HCT116 (cell line): ENCODE measurements at regions not wholly inside any gene's neighbourhood (a gene's known extent, or its start where the extent isn't known, plus 50 kb on each side); places are given as distances from the start of the nearest gene placed in this dataset.

ENCODE experiments used
- ATAC-seq: fragments of 200-7000 bp; cut with Tn5 transposase; 2 replicates; pipeline ENCODE4 v1.9.1; 2020; ENCODE audit warnings: mild to moderate bottlenecking, moderate library complexity
- BruUV-seq: library from RNA; stranded (reverse); fragments of 400-500 nt; replicated peaks from 2 replicates; lab custom pipeline; 2021; lab: Mats Ljungman, UMichigan
- CTCF ChIA-PET: fragments of 300-600 bp; sonication (Branson Sonifier 250); formaldehyde crosslinking; loops from one replicate; lab custom pipeline; 2021; ENCODE audit warnings: antibody characterized with exemption; lab: Charles Lee
- POLR2A ChIA-PET: fragments of 300-600, 350-600 bp; sonication (Branson Sonifier 250); formaldehyde crosslinking; loops from one replicate; lab custom pipeline; 2021; ENCODE audit warnings: antibody characterized with exemption; lab: Charles Lee
- RAD21 ChIA-PET, 2 experiments: fragments of 300-600 bp; sonication (Branson Sonifier 250); formaldehyde crosslinking; loops; one replicate each; lab custom pipeline; 2023; ENCODE audit warnings: low total read pairs in 2 of 2; ENCODE audit not compliant: uncharacterized antibody in 2 of 2, unreplicated experiment in 2 of 2, low non-redundant PET in 1 of 2; lab: Charles Lee
- DNase-seq: peaks from one replicate; pipeline ENCODE4 v3.0.0-alpha.2; 2010; ENCODE audit warnings: low read depth, low spot score
- H2AFZ ChIP-seq: fragments of 200-600 bp; shearing (Covaris generic), sonication (generic); 2 replicates; pipeline ENCODE4 v1.6.1; 2017; ENCODE audit warnings: low read depth, mixed run types, mixed read lengths, antibody characterized with exemption, low read length; ENCODE audit not compliant: poor library complexity, severe bottlenecking
- H3K27ac ChIP-seq: 2 replicates; pipeline ENCODE4 v1.5.1; 2012; ENCODE audit warnings: low read depth, low read length
- H3K27me3 ChIP-seq: fragments of 200-600 bp; sonication (generic); 2 replicates; pipeline ENCODE4 v1.6.1; 2016; ENCODE audit warnings: mixed run types, low read length, mixed read lengths; ENCODE audit not compliant: insufficient read depth
- H3K36me3 ChIP-seq, 2 experiments: fragments of 200-500 bp in 1 of 2; fragments of 200-600 bp in 1 of 2; sonication (Bioruptor generic) in 1 of 2; sonication (generic) in 1 of 2; 2 replicates each; pipeline versions ENCODE4 v1.5.1 to v1.6.1; 2014 to 2016; ENCODE audit warnings: low read length in 2 of 2, inconsistent platforms in 1 of 2, mixed read lengths in 1 of 2, mixed run types in 1 of 2; ENCODE audit not compliant: insufficient read depth in 2 of 2, control insufficient read depth in 1 of 2
- H3K4me1 ChIP-seq, 2 experiments: fragments of 200-600 bp in 1 of 2; sonication (generic) in 1 of 2; 2 replicates each; pipeline versions ENCODE4 v1.5.1 to v1.6.1; 2012 to 2017; ENCODE audit warnings: low read length in 2 of 2, inconsistent platforms in 1 of 2, mild to moderate bottlenecking in 1 of 2, mixed read lengths in 1 of 2, mixed run types in 1 of 2, moderate library complexity in 1 of 2; ENCODE audit not compliant: insufficient read depth in 2 of 2, control insufficient read depth in 1 of 2
- H3K4me2 ChIP-seq: fragments of 200-600 bp; sonication (generic); 2 replicates; pipeline ENCODE4 v1.6.1; 2017; ENCODE audit warnings: mixed run types, low read length, mixed read lengths
- H3K4me3 ChIP-seq, 2 experiments: fragments of 200-600 bp in 1 of 2; sonication (generic) in 1 of 2; replicated peaks in 1 of 2; 2 replicates each; pipeline ENCODE4 v1.5.1; 2011 to 2016; ENCODE audit warnings: low read length in 2 of 2, control low read depth in 1 of 2, low read depth in 1 of 2, mild to moderate bottlenecking in 1 of 2, mixed read lengths in 1 of 2, mixed run types in 1 of 2
- H3K79me2 ChIP-seq: fragments of 200-600 bp; sonication (generic); 2 replicates; pipeline ENCODE4 v1.6.1; 2017; ENCODE audit warnings: mild to moderate bottlenecking, mixed run types, low read length, moderate library complexity, mixed read lengths; ENCODE audit not compliant: insufficient read depth
- H3K9ac ChIP-seq: fragments of 200-600 bp; sonication (generic); 2 replicates; pipeline ENCODE4 v1.6.1; 2016; ENCODE audit warnings: low read length, mixed read lengths
- H3K9me2 ChIP-seq: fragments of 200-600 bp; sonication (generic), shearing (Covaris generic); 2 replicates; pipeline ENCODE4 v1.6.1; 2017; ENCODE audit warnings: mixed run types, mild to moderate bottlenecking, moderate library complexity; ENCODE audit not compliant: insufficient read depth
- H3K9me3 ChIP-seq, 2 experiments: fragments of 200-500 bp in 1 of 2; fragments of 200-600 bp in 1 of 2; sonication (Bioruptor generic) in 1 of 2; sonication (generic) in 1 of 2; 2 replicates each; pipeline ENCODE4 v1.6.1; 2014 to 2017; ENCODE audit warnings: low read length in 2 of 2, mixed read lengths in 2 of 2, inconsistent platforms in 1 of 2, low read depth in 1 of 2, mild to moderate bottlenecking in 1 of 2, mixed run types in 1 of 2, moderate library complexity in 1 of 2; ENCODE audit not compliant: control insufficient read depth in 1 of 2, insufficient read depth in 1 of 2
- H4K20me1 ChIP-seq: fragments of 200-600 bp; sonication (generic), shearing (Covaris generic); 2 replicates; pipeline ENCODE4 v1.6.1; 2017; ENCODE audit warnings: mixed run types, mild to moderate bottlenecking, moderate library complexity; ENCODE audit not compliant: insufficient read depth
- CBX3 ChIP-seq: IDR thresholded peaks from 2 replicates; pipeline ENCODE4 v1.6.1; 2012; ENCODE audit warnings: low read depth
- POLR2A ChIP-seq: IDR thresholded peaks from 2 replicates; pipeline ENCODE4 v1.7.0; 2011; ENCODE audit warnings: borderline replicate concordance; ENCODE audit not compliant: insufficient read depth, insufficient read length; ENCODE audit errors: extremely low read depth
- RAD21 ChIP-seq: IDR thresholded peaks from 2 replicates; pipeline ENCODE4 v1.6.1; 2012; ENCODE audit warnings: low read depth, mild to moderate bottlenecking
- ZFX ChIP-seq: fragments of 450-650 bp; IDR thresholded peaks from 2 replicates; pipeline ENCODE4 v1.6.1; 2017
- intact Hi-C: fragments of 100-400 bp; cut with micrococcal nuclease; formaldehyde crosslinking; loops from 2 replicates; pipeline ENCODE4 v1.10.0; 2022
- TF ChIP-seq, protein P1 (sequence below): IDR thresholded peaks from 2 replicates; pipeline ENCODE4 v1.6.1; 2012
- TF ChIP-seq, protein P2 (sequence below), 3 experiments: fragments of 200-600 bp in 1 of 3; sonication (generic) in 1 of 3; IDR thresholded peaks in 2 of 3; conservative IDR thresholded peaks in 1 of 3; 2 replicates each; pipeline ENCODE4 v1.5.1; 2012 to 2017; ENCODE audit warnings: low read depth in 2 of 3, low read length in 2 of 3, antibody characterized with exemption in 1 of 3, borderline replicate concordance in 1 of 3, control low read depth in 1 of 3, mild to moderate bottlenecking in 1 of 3, mixed read lengths in 1 of 3, mixed run types in 1 of 3, moderate library complexity in 1 of 3; ENCODE audit not compliant: insufficient read depth in 1 of 3

DNA sequence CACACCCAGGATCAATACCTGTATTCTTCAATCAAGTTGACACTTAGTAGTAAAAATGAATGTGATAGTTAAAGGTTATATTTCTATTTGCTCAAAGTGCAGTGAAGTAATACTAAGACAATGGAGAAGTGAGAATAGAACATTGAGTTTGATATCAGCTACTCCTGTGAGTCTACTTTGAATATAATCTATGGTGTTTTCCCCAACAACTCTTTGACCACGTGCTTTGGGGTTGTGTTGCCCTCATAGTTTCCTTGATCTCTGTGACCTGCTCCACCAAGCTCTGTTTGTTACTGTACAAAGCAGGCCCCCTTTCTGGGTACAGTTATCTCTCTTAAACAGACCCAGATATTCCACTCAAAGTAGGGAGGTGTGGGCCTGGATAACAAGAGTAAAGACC lies 222.9 kb downstream of the GALR1 start:
- Histone ChIP-seq H3K9me3 (no peaks in the 10 kb centered on the region), H3K9ac (no peak overlapping the region), H3K36me3 (no peaks in the 10 kb centered on the region), H3K4me1 (no peaks in the 10 kb centered on the region), H3K27me3 (no peaks in the 10 kb centered on the region), H4K20me1 (no peaks in the 10 kb centered on the region), H3K9me2 (no peaks in the 10 kb centered on the region), H3K27ac (no peak overlapping the region), H3K4me3 (no peak overlapping the region), H2AFZ (no peak overlapping the region), H3K79me2 (no peaks in the 10 kb centered on the region), H3K4me2 (no peak overlapping the region)
- DNase-seq = no peak
- POLR2A ChIA-PET = interaction anchor here (0.6 kb wide), 1 partner anchor 25 kb away, joined by 4 read pairs; no protein-coding TSS in a partner anchor
- intact Hi-C loops = no loop called here
- CTCF ChIA-PET = no interaction called here
- ATAC-seq = no peak
- RAD21 ChIA-PET = no interaction called here
- no TSS peak for BruUV-seq
- TF ChIP-seq, protein P1, sequence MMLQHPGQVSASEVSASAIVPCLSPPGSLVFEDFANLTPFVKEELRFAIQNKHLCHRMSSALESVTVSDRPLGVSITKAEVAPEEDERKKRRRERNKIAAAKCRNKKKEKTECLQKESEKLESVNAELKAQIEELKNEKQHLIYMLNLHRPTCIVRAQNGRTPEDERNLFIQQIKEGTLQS = no peak
- TF ChIP-seq CBX3 = no peak
- TF ChIP-seq POLR2A = no peak

DNA sequence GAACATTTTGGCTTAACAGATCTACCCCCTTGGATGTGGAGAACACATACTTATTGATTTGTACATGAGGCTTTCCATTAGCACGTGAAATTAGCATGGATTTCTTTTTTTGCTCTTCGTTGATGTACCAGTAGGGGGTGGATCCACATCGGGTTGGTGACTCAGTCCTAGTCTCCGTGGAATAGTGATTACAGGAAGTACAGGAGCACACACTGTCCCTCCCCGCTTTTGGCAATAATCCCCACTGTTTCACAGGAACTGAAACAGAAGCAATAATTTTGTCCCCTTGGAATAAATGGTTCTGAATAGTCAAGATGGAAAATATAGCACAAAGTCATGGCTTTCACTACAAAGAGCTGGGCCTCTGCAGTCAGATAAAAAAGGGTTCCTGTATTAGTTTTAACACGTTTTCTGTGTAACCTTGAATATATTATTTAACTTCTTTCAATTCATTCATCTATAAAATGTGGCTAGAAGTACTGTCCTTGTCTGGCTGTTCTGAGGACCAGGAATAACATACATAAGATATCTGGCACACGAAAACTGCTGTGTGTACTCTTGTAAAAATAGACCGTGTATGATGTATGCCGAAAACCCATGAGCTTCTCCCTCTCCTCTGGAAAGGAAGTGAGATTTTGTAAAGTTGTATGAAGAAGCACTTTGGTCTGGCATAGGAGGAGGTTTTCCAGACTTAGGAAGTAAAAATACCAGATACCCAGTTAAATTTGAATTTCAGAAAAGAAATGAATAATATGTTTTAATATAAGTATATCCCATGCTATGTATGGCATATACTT lies 229.2 kb downstream of the GALR1 start:
- POLR2A ChIA-PET = no interaction called here
- DNase-seq (no peak), ATAC-seq (peak; percentile 53)
- CTCF ChIA-PET = no interaction called here
- RAD21 ChIA-PET = no interaction called here
- Histone ChIP-seq H3K27me3 (no peaks in the 10 kb centered on the region), H3K4me3 (no peak overlapping the region), H2AFZ (no peak overlapping the region), H3K9me3 (no peaks in the 10 kb centered on the region), H4K20me1 (no peaks in the 10 kb centered on the region), H3K79me2 (no peaks in the 10 kb centered on the region), H3K9ac (no peak overlapping the region), H3K4me1 (no peaks in the 10 kb centered on the region), H3K36me3 (no peaks in the 10 kb centered on the region), H3K9me2 (no peaks in the 10 kb centered on the region), H3K27ac (no peak overlapping the region), H3K4me2 (no peak overlapping the region)
- intact Hi-C loops = no loop called here
- BruUV-seq = no TSS peak
- TF ChIP-seq, protein P2, sequence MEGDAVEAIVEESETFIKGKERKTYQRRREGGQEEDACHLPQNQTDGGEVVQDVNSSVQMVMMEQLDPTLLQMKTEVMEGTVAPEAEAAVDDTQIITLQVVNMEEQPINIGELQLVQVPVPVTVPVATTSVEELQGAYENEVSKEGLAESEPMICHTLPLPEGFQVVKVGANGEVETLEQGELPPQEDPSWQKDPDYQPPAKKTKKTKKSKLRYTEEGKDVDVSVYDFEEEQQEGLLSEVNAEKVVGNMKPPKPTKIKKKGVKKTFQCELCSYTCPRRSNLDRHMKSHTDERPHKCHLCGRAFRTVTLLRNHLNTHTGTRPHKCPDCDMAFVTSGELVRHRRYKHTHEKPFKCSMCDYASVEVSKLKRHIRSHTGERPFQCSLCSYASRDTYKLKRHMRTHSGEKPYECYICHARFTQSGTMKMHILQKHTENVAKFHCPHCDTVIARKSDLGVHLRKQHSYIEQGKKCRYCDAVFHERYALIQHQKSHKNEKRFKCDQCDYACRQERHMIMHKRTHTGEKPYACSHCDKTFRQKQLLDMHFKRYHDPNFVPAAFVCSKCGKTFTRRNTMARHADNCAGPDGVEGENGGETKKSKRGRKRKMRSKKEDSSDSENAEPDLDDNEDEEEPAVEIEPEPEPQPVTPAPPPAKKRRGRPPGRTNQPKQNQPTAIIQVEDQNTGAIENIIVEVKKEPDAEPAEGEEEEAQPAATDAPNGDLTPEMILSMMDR (IDR thresholded peaks at IDR 0.05 in 2 of 3, conservative IDR thresholded peaks at IDR 0.05 in 1 of 3; ENCODE audit: borderline replicate concordance in 1 of 3, insufficient read depth in 1 of 3, low read depth in 2 of 3, low read length in 2 of 3) = peak in 2 of 3 experiments; percentile 12 to 28; a peak in 1 of 6 replicates
- no peak for TF ChIP-seq ZFX
- TF ChIP-seq RAD21 = 0 out of 2 replicates have a peak, but pooled peaks have one; percentile 5
